ENCODE measurements at regions not wholly inside any gene's neighbourhood (a gene's known extent, or its start where the extent isn't known, plus 50 kb on each side); places are given as distances from the start of the nearest gene placed in this dataset.

- TF ChIP-seq CTCF (IDR thresholded peaks at IDR 0.05) (no peak), POLR2A (IDR thresholded peaks at IDR 0.05) (no peak)
Measured at GRCh38 chr1:98305362-98305761, 356.2 kb upstream of the SNX7 start.
